Adrenal gland (tissue), 9 donors: ENCODE measurements at regions not wholly inside any gene's neighbourhood (a gene's known extent, or its start where the extent isn't known, plus 50 kb on each side); places are given as distances from the start of the nearest gene placed in this dataset.

ENCODE experiments used
- DNase-seq, 7 donors: peaks; one replicate each; pipeline ENCODE4 v3.0.0-alpha.2; 2019 to 2020
- H3K27ac ChIP-seq, 5 donors: fragments of 200-600 bp; sonication (generic) in 4 of 5; 1 replicate in 3 of 5; 2 replicates in 2 of 5; pipeline versions ENCODE4 v1.5.1 to v1.8.0; 2016 to 2020; ENCODE audit warnings: mild to moderate bottlenecking in 1 of 5
- H3K27me3 ChIP-seq: fragments of 200-600 bp; 2 replicates; pipeline ENCODE4 v1.8.0; 2021
- H3K36me3 ChIP-seq, 2 donors: fragments of 200-600 bp; replicated peaks in 1 of 2; 1 replicate in 1 of 2; 2 replicates in 1 of 2; pipeline versions ENCODE4 v1.5.1 to v1.8.0; 2018 to 2022
- H3K4me1 ChIP-seq, 2 donors: fragments of 200-600 bp; replicated peaks in 1 of 2; 1 replicate in 1 of 2; 2 replicates in 1 of 2; pipeline versions ENCODE4 v1.5.1 to v1.8.0; 2018 to 2021
- H3K4me3 ChIP-seq, 4 donors: fragments of 200-600 bp; sonication (generic) in 3 of 4; one replicate each; pipeline ENCODE4 v1.5.1; 2016 to 2018
- H3K9me3 ChIP-seq, 3 donors: fragments of 200-600 bp; sonication (generic) in 1 of 3; replicated peaks in 1 of 3; 1 replicate in 2 of 3; 2 replicates in 1 of 3; pipeline versions ENCODE4 v1.5.1 to v1.8.0; 2016 to 2021
- CTCF ChIP-seq, 6 experiments: fragments of 450-650 bp in 4 of 6; fragments of 200-600 bp in 2 of 6; sonication (generic) in 1 of 6; IDR thresholded peaks; 1 replicate in 5 of 6; 2 replicates in 1 of 6; pipeline versions ENCODE4 v1.5.1 to v1.8.0; 2016 to 2021; ENCODE audit warnings: antibody characterized with exemption in 6 of 6, mild to moderate bottlenecking in 2 of 6, moderate library complexity in 1 of 6
- POLR2A ChIP-seq, 2 donors: fragments of 450-650 bp; IDR thresholded peaks; one replicate each; pipeline ENCODE4 v1.6.1; 2017; ENCODE audit warnings: antibody characterized with exemption in 2 of 2, mild to moderate bottlenecking in 2 of 2, moderate library complexity in 1 of 2
- WGBS, 4 donors: extraction: QIAGEN DNeasy Blood & Tissue Kit in 2 of 4; methylation state at CpG; one replicate each; pipeline versions ENCODE4 v1.1.5 to v1.1.7; 2013 to 2017; 5-methylcytosine and 5-hydroxymethylcytosine counted together
- intact Hi-C, 2 donors: fragments of 100-400 bp; cut with DNase I; formaldehyde crosslinking; loops; one replicate each; pipeline versions ENCODE4 v1.14.1 to v1.15.0; 2022 to 2023
- donor health status: healthy with polysubstance abuse.
- donor health status: Bipolar disorder and iron deficiency.
- donor health status: DM: yes; HTN: yes; CAD: no.
- donor health status: DM: no; HTN: no; CAD: no.
- donor health status: DM: no; HTN: no; CAD: no.

- intact Hi-C loops: no loop called here
- no peaks in the 10 kb centered on the region for H3K27me3 ChIP-seq
- no peaks in the 10 kb centered on the region for H3K9me3 ChIP-seq
- no peak for TF ChIP-seq POLR2A (IDR thresholded peaks at IDR 0.05)
- TF ChIP-seq CTCF (IDR thresholded peaks at IDR 0.05): no peak
- H3K4me3 ChIP-seq: no peak overlapping the region
- 69 to 83% (median 72%) methylated on average over 4 of the region's 4 CpGs for WGBS, 4 donors
- H3K27ac ChIP-seq: no peak overlapping the region
- H3K4me1 ChIP-seq: no peaks in the 10 kb centered on the region
- H3K36me3 ChIP-seq: no peaks in the 10 kb centered on the region
- DNase-seq: no peak
These were observed 133.8 kb upstream of the F3 start for GRCh38 chr1:94675373-94675772.

- Histone ChIP-seq H3K27me3 (no peaks in the 10 kb centered on the region), H3K4me3 (no peak overlapping the region), H3K27ac (no peak overlapping the region), H3K4me1 (no peaks in the 10 kb centered on the region), H3K36me3 (no peaks in the 10 kb centered on the region), H3K9me3 (no peaks in the 10 kb centered on the region)
- no peak for DNase-seq
- no peak for TF ChIP-seq POLR2A (IDR thresholded peaks at IDR 0.05)
- TF ChIP-seq CTCF (IDR thresholded peaks at IDR 0.05): no peak
- intact Hi-C loops: no loop called here
- WGBS, 4 donors: 80 to 96% (median 89%) methylated on average over 1 of the region's 1 CpG
These were observed 133.3 kb upstream of the F3 start for GRCh38 chr1:94674876-94675275.

- Histone ChIP-seq H3K4me3 (no peak overlapping the region), H3K27ac (no peak overlapping the region), H3K4me1 (peaks cover 0 to 12% of the 10 kb centered on the region in 2 donors), H3K36me3 (no peaks in the 10 kb centered on the region), H3K27me3 (no peaks in the 10 kb centered on the region), H3K9me3 (no peaks in the 10 kb centered on the region)
- TF ChIP-seq CTCF (IDR thresholded peaks at IDR 0.05) (no peak), POLR2A (IDR thresholded peaks at IDR 0.05) (no peak)
- intact Hi-C loops: no loop called here
- WGBS, 4 donors: 80 to 90% (median 84%) methylated on average over 6 of the region's 6 CpGs
- DNase-seq: no peak
These were observed 131.4 kb upstream of the F3 start for GRCh38 chr1:94672934-94673333.

GRCh38 chr1:94672001-94672400 is 130.4 kb upstream of the F3 start:
- Histone ChIP-seq H3K36me3 (no peaks in the 10 kb centered on the region), H3K9me3 (no peaks in the 10 kb centered on the region), H3K4me1 (peaks cover 0 to 12% of the 10 kb centered on the region in 2 donors), H3K27me3 (no peaks in the 10 kb centered on the region), H3K27ac (no peak overlapping the region), H3K4me3 (no peak overlapping the region)
- no peak for TF ChIP-seq CTCF (IDR thresholded peaks at IDR 0.05)
- TF ChIP-seq POLR2A (IDR thresholded peaks at IDR 0.05): no peak
- intact Hi-C loops: no loop called here
- DNase-seq: no peak
- 89 to 100% (median 96%) methylated on average over 2 of the region's 2 CpGs for WGBS, 4 donors
